Prostate gland (tissue), 2 donors: ENCODE measurements at regions not wholly inside any gene's neighbourhood (a gene's known extent, or its start where the extent isn't known, plus 50 kb on each side); places are given as distances from the start of the nearest gene placed in this dataset.
"Not testable (repeated sequence)": the region's sequence is repeated elsewhere in the genome, so short reads cannot be mapped to it uniquely, and the experiment has no call there.

Source experiments
- POLR2A ChIP-seq: fragments of 450-650 bp; IDR thresholded peaks from one replicate; pipeline ENCODE4 v1.6.1; 2016; ENCODE audit warnings: antibody characterized with exemption, mild to moderate bottlenecking
- POLR2AphosphoS5 ChIP-seq: sonication (generic); formaldehyde crosslinking; IDR thresholded peaks from one replicate; pipeline ENCODE4 v1.6.1; 2017; ENCODE audit warnings: antibody characterized with exemption
- TF ChIP-seq, protein P1 (sequence below), 4 experiments: fragments of 200-600 bp in 2 of 4; fragments of 450-650 bp in 2 of 4; sonication (generic) in 2 of 4; IDR thresholded peaks; 1 replicate in 3 of 4; 2 replicates in 1 of 4; pipeline ENCODE4 v1.5.1; 2016 to 2019; ENCODE audit warnings: antibody characterized with exemption in 4 of 4, mild to moderate bottlenecking in 2 of 4, moderate library complexity in 2 of 4

DNA sequence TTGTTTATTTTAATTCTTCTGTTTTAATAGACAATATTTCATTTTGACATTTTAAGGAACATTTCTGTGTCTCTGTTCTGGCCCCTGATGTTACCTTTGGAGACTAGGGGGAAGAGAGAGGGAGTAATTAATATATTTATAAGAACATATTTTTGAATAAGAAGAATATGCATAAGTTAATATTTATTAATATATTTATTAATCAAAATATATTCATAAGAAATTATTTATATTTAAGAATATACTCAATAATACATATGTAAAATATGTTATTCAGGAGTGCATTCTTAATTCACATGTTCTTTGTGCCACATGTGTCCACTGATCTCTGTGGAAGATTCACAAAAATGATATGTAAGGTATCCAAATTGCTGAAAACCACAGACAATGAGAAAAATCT, 1687.7 kb downstream of the SPATA31A7 start:
- not testable (repeated sequence) for TF ChIP-seq POLR2AphosphoS5, POLR2A
- TF ChIP-seq, protein P1, sequence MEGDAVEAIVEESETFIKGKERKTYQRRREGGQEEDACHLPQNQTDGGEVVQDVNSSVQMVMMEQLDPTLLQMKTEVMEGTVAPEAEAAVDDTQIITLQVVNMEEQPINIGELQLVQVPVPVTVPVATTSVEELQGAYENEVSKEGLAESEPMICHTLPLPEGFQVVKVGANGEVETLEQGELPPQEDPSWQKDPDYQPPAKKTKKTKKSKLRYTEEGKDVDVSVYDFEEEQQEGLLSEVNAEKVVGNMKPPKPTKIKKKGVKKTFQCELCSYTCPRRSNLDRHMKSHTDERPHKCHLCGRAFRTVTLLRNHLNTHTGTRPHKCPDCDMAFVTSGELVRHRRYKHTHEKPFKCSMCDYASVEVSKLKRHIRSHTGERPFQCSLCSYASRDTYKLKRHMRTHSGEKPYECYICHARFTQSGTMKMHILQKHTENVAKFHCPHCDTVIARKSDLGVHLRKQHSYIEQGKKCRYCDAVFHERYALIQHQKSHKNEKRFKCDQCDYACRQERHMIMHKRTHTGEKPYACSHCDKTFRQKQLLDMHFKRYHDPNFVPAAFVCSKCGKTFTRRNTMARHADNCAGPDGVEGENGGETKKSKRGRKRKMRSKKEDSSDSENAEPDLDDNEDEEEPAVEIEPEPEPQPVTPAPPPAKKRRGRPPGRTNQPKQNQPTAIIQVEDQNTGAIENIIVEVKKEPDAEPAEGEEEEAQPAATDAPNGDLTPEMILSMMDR (IDR thresholded peaks at IDR 0.05), result not testable (repeated sequence)
